ENCODE measurements at regions not wholly inside any gene's neighbourhood (a gene's known extent, or its start where the extent isn't known, plus 50 kb on each side); places are given as distances from the start of the nearest gene placed in this dataset.

DNA sequence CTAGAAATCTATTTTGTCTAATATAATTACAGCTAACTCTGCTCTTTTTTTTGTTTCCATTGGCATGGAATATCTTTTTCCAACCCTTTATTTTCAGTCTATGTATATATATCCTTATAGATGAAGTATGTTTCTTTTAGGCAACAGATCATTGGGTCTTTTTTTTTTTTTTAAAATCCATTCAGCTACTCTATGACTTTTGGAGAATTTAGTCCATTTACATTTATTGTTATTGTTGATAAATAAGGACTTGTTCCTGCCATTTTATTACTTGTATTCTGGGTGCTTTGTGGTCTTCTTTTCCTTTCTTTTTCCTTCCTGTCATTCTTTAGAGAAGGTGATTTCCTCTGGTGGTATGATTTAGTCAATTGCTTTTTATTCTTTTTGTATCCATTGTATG lies 296.8 kb downstream of the SMARCA2 start (continued):
- TF ChIP-seq, protein P1, sequence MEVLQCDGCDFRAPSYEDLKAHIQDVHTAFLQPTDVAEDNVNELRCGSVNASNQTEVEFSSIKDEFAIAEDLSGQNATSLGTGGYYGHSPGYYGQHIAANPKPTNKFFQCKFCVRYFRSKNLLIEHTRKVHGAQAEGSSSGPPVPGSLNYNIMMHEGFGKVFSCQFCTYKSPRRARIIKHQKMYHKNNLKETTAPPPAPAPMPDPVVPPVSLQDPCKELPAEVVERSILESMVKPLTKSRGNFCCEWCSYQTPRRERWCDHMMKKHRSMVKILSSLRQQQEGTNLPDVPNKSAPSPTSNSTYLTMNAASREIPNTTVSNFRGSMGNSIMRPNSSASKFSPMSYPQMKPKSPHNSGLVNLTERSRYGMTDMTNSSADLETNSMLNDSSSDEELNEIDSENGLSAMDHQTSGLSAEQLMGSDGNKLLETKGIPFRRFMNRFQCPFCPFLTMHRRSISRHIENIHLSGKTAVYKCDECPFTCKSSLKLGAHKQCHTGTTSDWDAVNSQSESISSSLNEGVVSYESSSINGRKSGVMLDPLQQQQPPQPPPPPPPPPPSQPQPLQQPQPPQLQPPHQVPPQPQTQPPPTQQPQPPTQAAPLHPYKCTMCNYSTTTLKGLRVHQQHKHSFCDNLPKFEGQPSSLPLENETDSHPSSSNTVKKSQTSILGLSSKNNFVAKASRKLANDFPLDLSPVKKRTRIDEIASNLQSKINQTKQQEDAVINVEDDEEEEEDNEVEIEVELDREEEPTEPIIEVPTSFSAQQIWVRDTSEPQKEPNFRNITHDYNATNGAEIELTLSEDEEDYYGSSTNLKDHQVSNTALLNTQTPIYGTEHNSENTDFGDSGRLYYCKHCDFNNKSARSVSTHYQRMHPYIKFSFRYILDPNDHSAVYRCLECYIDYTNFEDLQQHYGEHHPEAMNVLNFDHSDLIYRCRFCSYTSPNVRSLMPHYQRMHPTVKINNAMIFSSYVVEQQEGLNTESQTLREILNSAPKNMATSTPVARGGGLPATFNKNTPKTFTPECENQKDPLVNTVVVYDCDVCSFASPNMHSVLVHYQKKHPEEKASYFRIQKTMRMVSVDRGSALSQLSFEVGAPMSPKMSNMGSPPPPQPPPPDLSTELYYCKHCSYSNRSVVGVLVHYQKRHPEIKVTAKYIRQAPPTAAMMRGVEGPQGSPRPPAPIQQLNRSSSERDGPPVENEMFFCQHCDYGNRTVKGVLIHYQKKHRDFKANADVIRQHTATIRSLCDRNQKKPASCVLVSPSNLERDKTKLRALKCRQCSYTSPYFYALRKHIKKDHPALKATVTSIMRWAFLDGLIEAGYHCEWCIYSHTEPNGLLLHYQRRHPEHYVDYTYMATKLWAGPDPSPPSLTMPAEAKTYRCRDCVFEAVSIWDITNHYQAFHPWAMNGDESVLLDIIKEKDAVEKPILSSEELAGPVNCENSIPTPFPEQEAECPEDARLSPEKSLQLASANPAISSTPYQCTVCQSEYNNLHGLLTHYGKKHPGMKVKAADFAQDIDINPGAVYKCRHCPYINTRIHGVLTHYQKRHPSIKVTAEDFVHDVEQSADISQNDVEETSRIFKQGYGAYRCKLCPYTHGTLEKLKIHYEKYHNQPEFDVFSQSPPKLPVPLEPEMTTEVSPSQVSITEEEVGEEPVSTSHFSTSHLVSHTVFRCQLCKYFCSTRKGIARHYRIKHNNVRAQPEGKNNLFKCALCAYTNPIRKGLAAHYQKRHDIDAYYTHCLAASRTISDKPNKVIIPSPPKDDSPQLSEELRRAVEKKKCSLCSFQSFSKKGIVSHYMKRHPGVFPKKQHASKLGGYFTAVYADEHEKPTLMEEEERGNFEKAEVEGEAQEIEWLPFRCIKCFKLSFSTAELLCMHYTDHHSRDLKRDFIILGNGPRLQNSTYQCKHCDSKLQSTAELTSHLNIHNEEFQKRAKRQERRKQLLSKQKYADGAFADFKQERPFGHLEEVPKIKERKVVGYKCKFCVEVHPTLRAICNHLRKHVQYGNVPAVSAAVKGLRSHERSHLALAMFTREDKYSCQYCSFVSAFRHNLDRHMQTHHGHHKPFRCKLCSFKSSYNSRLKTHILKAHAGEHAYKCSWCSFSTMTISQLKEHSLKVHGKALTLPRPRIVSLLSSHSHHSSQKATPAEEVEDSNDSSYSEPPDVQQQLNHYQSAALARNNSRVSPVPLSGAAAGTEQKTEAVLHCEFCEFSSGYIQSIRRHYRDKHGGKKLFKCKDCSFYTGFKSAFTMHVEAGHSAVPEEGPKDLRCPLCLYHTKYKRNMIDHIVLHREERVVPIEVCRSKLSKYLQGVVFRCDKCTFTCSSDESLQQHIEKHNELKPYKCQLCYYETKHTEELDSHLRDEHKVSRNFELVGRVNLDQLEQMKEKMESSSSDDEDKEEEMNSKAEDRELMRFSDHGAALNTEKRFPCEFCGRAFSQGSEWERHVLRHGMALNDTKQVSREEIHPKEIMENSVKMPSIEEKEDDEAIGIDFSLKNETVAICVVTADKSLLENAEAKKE (CRISPR knock-in tag; IDR thresholded peaks at IDR 0.05): no peak
- no peak for TF ChIP-seq EZH2phosphoT487 (IDR thresholded peaks at IDR 0.05; ENCODE audit: unreplicated experiment)
- TF ChIP-seq, protein P2, sequence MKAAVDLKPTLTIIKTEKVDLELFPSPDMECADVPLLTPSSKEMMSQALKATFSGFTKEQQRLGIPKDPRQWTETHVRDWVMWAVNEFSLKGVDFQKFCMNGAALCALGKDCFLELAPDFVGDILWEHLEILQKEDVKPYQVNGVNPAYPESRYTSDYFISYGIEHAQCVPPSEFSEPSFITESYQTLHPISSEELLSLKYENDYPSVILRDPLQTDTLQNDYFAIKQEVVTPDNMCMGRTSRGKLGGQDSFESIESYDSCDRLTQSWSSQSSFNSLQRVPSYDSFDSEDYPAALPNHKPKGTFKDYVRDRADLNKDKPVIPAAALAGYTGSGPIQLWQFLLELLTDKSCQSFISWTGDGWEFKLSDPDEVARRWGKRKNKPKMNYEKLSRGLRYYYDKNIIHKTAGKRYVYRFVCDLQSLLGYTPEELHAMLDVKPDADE (IDR thresholded peaks at IDR 0.05): no peak

DNA sequence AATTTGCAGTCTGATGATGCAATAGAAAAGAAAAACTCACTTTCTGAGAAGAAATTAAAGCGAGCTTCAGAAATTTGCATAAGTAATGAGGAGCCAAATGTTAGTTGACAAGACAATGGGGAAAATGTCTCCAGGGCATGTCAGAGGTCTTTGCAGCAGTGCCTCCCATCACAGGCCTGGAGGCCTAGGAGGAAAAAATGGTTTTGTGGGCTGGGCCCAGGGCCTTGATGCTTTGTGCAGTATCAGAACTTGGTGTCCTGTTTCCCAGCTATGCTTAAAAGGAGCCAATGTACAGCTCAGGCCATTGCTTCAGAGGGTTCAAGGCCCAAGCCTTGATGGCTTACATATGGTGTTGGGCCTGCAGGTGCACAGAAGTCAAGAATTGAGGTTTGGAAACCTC lies 298.4 kb downstream of the SMARCA2 start:
- Histone ChIP-seq H3K36me3 (ENCODE audit: insufficient read depth) (peaks cover 31% of the 10 kb centered on the region), H3K4me2 (no peak overlapping the region), H3K79me2 (replicated peaks; ENCODE audit: insufficient read depth) (no peaks in the 10 kb centered on the region), H3F3A (replicated peaks; ENCODE audit: low read depth) (no peaks in the 10 kb centered on the region), H3K27me3 (ENCODE audit: insufficient read depth) (no peaks in the 10 kb centered on the region), H3K4me1 (ENCODE audit: insufficient read depth) (no peaks in the 10 kb centered on the region), H2AFZ (no peak overlapping the region), H3K4me3 (no peak overlapping the region), H3K9me2 (ENCODE audit: insufficient read depth) (peaks cover 5% of the 10 kb centered on the region; the same call in 1 of the 2 replicates), H3K27ac (ENCODE audit: low read depth) (no peak overlapping the region), H4K20me1 (replicated peaks; ENCODE audit: insufficient read depth) (no peaks in the 10 kb centered on the region)
- DNase-seq (ENCODE audit: low spot score) (no peak), ATAC-seq (no peak)
- no peak overlapping the region for H3K4me3 Mint-ChIP-seq
- no peaks in the 10 kb centered on the region for H3K4me1 Mint-ChIP-seq
- no peak overlapping the region for H3K27ac Mint-ChIP-seq
- peaks cover 2% of the 10 kb centered on the region for H3K27me3 Mint-ChIP-seq (ENCODE audit: insufficient read depth, low read depth, poor library complexity)
- peaks cover 83% of the 10 kb centered on the region for H3K9me3 Mint-ChIP-seq
- peaks cover 72% of the 10 kb centered on the region for H3K36me3 Mint-ChIP-seq (ENCODE audit: low read depth)
- TF ChIP-seq, protein P1 (CRISPR knock-in tag; IDR thresholded peaks at IDR 0.05): no peak
- no peak for TF ChIP-seq ZNF331 (CRISPR knock-in tag; IDR thresholded peaks at IDR 0.05; ENCODE audit: low read depth)
- no peak for TF ChIP-seq CREB1 (CRISPR knock-in tag; IDR thresholded peaks at IDR 0.05; ENCODE audit: low read depth)
- no peak for TF ChIP-seq EZH2 (IDR thresholded peaks at IDR 0.05; ENCODE audit: low read depth, unreplicated experiment)
- TF ChIP-seq JUNB (IDR thresholded peaks at IDR 0.05; ENCODE audit: unreplicated experiment): no peak
- no peak for TF ChIP-seq ZNF114 (CRISPR knock-in tag; IDR thresholded peaks at IDR 0.05)
- no peak for TF ChIP-seq POLR2AphosphoS5 (IDR thresholded peaks at IDR 0.05; ENCODE audit: low read depth)
